GM21717 (cell line): ENCODE measurements at regions not wholly inside any gene's neighbourhood (a gene's known extent, or its start where the extent isn't known, plus 50 kb on each side); places are given as distances from the start of the nearest gene placed in this dataset.

Experiments used
- ATAC-seq: cut with Tn5 transposase; IDR thresholded peaks from one replicate; pipeline ENCODE4 v1.9.1; 2021; ENCODE audit warnings: mild to moderate bottlenecking, moderate library complexity; ENCODE audit not compliant: unreplicated experiment

DNA sequence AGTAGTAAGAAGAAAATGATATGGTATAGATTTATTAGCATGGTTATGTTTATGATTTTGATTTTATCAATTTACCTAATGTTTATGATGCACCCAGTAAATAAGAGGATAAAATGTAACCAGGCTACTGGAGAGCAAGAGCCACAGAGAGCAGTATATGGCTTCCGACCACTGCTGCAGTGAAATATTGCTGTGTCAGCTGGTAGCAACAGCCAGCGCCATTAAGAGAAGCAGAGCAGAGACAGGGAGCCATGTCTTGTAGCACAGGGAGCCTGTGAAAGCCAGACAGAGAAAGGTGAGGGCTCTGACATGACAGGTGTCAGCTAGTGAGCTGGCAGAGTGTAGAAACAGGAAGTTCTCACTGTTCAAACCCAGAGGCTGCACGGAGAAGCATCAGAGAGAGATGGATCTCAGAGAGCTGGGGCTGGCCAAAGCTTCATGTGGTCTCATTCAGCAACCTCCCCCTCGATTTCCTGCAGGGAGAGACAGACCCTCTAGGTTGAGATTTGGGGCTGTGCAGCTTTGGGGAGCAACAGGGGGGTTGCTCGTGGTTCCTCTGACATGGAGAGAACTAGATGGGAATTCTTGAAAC, 202.1 kb downstream of the MED10 start:
- ATAC-seq = peak; percentile 62

DNA sequence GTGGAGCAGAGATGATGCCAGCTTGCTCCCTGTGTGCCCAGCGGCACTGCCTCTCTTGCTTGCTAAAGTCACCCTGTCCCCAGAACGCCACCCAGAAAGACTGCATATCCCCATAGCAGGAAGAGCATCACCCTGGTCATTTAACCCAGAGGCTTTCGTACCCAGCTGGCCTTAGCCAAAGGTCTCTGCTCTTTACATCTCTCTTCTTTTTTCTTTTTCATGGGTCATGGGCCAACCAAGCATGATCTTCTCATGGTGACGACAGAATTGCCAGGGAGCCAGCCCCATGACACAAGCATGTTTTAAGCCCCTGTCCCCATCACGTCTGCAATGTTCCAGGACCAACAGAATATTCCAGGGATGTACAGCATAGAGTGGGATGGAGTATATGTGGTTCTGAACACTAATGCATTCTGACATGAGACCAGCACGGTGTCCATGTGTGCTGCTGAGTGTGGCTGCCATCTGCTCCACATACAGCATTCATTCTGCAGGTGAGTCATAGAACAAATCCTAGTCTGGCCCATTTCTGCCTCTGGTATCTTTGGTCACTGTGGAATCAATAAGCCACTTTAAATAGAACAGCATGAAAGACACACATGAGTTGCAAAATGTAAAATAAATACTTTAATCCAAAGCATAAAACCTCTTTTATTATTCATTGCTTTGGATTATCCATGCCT, 203.0 kb downstream of the MED10 start:
- ATAC-seq = no peak

DNA sequence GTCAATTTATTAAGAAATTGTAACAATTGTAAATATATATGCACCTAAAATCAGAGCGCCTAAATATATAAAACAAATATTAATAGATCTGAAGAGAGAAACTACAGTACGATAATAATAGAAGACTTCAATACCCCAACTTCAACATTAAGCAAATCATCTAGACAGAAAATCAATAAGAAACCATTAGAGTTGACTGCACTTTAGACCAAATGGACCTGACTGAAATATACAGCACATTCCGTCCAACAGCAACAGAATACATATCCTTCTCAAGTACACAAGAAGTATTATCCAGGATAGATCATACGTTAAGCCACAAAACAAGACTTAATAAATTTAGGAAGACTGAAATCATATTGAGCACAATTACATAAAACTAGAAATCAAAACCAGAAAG, 208.7 kb downstream of the MED10 start:
- ATAC-seq = no peak

DNA sequence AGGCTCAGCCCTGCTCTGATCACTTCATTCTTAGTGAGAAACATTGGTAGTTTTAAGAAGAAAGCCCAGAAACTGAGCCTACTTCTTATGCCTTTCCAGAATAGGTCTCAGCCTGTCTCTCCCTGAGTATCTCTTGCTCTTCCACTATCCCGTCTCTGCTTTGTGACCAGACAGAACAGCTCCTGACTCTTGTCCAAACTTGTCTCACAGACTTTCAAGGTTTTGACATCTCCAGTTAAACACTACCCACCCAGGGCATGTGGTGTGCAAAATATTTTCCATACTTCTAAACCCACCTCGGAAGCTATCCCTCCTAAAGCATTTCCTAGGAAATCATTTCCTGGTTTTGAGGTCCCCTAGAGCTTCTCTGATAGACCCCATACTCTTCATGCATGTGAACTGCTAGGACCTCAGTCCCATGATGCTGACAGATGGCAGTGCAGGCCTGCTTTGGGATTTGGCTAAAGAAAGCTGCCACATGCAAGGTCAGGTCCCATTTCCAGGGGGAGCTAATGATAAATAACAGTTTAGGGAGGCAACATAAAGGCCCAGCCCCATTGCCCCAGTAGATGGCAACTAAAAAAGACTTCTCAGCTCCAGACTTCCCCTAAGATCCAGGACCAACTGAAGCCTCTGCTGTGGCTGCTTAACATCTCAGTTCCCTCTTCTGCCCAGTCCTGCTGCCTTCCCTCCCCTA, 211.5 kb downstream of the MED10 start:
- no peak for ATAC-seq

DNA sequence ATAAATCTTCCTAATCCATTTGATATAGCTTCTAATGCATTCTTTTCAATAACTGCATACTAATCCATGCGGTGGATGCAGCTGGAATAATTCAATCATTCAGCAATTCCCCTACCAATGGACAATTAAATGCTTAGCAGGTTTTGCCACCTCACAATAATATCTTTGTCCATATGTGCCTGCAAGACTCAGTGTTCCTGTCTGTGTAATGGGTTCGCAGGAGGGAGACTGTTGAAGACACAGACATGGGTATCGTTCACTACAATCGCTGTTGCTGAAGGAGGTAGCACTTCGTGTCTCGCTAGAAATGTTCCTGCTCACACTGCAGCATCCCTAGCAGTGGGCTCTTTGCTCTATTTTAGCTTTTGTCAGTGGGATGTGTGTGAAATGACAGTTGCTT, 214.4 kb downstream of the MED10 start:
- ATAC-seq = no peak

DNA sequence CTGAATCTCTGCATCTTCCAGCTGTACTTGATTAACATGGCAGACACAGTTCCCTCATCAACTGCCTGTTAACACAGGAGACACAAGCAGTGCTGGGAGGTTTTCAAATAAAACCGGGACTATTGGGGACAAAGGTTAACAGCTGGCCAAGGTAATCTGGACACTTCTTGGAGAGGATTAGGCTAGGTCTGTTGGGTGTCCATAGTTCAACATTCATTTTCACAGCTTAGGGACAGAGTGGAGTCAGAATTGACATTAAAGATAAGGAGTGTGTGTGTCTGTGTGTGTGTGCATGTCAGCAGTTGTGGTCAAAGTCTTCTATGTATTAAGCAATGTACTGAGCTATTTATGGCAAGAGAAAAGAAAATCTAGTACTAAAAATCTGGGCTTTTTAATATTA, 216.2 kb downstream of the MED10 start:
- ATAC-seq = no peak

DNA sequence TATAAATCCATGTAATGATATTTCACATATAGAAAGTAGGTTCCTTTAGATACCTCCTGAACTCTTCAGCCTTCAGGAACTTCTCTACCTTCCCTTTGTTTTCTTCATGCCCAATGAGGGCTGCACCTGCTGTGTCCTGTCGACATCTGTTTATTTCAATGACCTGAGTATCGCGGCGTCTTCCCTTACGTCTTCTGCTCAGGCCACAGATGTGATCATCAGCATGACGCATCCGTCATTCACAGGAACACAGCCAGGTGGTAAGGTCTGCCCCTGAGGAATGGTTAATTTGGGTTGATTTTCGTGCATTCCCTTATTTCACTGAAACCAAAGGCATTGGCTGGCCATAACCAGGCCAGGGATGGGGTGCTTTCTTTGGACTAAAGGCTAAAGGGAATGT, 217.1 kb downstream of the MED10 start:
- no peak for ATAC-seq

DNA sequence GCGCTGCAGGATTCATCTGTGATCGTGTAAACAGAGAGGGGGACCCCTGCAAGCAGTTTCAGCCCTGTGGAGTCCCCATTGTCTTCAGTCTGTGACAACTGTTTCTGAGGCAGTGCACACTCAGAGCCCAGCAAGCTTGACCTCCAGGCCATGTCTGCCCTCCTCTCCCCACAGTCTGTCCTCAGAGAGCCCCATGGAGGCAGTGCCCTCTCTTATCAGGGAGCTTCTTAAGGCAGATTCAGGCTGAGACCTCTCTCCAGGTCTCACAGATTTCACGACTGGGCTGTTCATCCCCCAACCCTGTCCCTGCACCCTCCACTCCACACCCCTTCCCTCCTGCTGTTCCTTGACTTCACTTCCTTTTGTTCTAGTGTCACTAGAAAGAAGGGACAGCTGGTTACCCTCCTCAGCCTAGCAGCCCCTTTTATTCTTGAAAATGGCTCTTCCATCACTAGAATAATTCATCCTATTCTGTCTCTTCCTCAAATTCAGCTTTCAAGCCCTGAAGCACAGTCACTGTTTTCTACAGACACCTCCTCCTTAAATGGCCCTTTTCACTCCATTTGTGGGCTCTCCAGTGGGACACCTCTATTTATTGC, 218.4 kb downstream of the MED10 start:
- no peak for ATAC-seq

DNA sequence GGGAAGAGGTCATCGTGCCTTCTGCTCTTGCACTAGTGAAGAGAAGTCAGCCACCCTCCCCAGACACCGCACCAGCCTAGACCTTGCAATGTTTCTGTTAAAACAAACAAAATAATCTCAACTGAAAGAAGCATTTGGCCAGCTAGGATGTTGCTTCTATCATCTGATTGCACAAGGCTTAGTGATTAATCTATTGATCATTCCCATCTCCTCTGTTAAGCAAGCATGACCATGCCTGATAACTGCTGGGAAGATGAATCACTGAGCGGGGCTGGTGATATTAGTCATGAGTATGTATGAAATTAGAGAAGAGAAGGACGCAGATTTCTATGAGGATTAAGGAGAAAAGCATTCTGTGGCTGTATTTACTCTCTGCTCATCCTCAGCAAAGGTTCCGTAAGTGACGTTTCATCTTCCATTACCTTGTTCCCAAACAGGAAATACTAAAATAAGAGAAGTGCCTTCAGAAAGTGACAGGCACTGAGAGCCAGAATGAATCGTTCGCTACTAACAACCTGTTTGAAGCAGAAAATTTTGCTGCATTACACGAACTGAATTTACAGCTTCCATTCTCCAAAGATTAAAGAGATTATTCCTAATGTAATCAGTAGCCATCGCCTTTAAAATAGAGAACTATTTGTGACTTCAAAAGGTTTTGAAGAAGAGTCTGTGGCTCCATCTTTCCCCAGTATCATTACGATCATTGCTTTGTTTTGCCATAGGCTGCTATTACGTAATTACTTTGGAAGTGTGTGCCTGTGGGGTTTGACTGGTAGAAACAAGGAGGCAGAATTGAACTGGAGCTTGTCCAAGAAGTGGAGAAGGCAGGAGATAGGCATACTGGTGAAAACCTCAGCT, 219.1 kb downstream of the MED10 start:
- ATAC-seq = no peak

DNA sequence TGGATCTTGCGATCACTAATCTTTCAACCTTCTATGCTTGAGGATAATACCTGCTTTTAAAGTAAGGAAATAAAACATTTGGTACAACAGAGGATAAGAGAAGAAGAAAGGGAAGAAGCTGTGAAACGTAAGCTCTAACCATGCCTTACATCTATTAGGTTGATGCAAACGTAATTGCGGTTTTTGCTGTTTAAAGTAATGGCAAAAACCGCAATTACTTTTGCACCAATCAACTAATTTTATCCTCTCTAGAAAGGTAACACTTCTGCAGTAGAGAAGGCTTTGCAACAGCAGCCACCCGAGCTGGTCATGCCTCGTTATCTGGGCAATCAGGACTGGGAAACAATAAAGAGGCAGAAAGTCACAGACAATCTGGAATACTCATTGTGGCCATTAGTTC, 224.1 kb downstream of the MED10 start:
- no peak for ATAC-seq

DNA sequence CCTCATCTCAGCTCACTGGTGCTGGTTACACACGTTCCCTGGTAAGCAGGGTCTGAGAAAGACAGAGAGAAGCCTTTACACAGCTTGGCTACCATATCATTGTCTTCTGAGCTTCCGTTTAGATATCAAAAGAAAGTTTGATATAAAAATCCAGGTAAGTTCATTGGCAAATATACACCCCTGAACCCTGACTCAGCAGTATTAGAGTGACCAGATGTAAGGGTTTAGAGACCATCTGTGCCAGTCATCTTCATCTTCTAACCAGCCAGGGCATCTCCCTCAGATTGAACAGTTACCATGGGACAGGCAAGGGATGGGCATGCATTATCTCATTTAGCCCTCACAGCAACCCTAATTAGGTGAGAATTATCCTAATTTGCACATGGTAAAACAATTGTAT, 232.1 kb downstream of the MED10 start:
- ATAC-seq = no peak

DNA sequence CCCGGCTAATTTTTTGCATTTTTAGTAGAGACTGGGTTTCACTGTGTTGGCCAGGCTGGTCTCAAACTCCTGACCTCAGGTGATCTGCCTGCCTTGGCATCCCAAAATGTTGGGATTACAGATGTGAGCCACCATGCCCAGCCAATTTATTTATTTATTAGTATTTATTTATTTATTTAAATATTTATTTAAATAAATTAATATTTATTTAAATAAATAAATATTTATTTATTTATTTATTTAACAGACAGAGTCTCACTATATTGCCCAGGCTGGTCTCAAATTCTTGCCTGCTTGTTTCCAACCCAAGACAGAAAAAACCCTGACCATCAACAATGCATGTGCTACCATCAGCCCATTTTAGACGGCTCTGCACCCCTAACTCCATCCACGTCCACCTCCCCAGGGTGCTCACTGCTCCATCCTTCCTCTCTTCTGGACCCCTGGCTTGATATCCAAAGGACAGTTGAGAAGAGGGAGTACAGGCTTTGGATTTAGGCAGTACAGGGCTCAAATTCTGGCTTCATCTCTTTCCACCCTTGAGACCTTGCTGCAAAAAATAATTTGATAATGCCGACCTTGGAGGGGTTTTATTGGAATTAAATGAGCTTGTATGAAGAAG, 232.6 kb downstream of the MED10 start:
- no peak for ATAC-seq

DNA sequence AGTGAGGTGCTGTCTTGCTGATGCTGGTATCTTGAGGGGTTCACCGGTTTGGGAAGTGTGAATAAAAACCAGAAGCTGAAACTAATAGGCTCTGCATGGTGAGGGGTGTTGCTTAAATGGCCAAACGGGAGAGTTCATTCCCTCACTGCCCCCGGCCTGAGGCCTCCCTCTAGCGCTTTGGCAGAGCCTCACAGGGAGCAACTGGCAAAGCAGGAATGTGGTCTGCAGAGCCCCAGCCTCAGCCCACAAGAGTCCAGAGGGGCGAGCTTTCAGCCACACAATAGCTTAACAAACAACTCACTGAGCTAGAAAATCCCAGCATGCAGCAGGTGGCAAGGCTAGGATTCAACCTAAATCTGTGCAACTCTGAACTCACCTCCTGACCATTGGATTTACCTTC, 234.8 kb downstream of the MED10 start:
- ATAC-seq = no peak

DNA sequence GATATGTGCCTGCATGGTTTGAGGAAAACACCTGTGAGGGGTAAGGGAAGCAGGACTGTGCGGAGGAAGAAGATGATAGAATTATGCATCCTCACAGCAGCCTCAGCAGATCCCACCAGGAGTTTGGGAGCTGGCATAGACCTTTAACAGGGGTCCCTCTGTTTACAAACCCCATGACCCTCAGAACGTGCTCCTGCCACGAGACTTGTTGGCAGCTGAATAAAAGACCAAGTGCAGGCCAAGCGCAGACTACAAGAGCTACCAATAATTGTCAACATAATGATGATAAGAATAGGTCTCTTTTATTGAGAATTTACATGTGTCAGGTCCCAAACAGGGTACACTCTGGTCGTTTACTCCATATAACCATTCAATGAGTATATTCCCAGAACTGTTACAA, 236.0 kb downstream of the MED10 start:
- ATAC-seq = no peak

DNA sequence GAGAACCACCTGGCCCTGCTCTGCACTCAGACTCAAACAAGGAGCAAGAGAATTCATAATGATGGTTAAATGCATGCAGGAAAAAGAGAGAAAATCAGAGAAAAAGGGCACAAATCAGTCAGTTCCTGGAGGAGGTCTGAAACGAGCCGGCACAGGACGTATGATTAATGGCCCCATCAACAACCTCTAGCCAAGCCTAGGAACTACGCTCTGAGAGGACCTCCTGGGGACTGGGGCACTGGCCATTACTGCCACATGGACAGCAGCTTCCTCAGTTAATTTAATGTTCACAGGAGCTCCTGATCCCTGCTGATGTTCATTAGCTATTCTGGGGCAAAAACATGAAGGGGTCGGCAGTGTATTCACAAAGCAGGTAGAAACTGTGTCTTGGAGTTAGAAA, 238.1 kb downstream of the MED10 start:
- ATAC-seq = no peak

DNA sequence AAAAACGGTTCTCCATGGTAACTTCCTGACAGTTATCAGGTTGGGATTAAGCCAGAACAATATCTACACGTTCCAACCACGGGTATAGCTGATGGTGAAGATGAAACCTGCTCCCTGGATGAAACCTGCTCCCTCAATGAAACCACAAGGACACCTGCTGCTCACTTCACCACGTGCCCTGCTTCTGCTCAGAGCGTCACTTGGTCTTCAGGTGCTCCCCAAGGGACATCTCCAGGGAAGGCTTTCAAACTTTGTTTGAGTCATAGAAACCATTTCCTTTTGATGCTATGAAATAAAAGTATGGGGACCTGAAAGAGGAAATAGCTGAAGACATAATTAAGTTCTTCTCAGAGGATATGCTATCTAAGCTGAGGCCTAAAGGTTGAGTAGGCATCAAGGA, 242.4 kb downstream of the MED10 start:
- no peak for ATAC-seq

DNA sequence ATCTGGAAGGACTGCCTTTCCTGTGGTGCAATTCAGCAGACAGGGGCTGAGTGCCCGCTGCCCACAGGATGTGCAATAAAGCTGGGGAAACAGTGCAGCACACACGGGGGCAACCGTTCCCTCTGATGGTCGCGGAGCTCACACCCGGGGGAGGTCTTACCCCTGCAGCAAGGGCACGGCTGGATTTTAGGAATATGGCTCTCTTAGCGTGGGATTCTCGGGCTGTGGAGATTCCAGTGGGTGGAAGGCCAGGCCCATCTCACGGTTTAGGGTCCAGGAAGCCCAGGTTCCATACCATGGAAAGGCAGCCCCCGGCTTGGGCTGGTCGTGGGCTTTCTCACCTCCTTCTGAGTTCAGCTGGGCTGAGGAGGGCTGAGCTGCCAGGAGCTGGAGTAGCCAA, 244.1 kb downstream of the MED10 start:
- ATAC-seq = no peak

DNA sequence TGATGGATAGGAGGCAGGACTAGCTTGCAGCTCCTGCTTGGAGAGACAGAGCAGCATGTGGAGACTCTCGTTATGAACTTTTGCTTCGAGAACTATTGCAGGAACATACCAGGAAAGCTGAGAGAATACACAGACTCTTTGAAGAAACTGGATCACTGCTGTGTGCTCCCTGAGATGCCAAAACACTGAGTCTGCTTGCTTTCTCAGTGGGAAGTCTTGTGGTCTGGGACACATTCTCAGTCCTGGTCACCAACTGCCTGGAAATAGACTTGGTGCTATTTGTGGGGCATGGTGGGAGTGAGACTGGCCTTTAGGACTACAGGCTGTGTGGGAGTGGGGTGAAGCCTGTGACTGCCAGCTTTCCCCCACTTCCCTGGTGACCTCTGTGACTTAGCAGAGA, 252.6 kb downstream of the MED10 start:
- no peak for ATAC-seq

DNA sequence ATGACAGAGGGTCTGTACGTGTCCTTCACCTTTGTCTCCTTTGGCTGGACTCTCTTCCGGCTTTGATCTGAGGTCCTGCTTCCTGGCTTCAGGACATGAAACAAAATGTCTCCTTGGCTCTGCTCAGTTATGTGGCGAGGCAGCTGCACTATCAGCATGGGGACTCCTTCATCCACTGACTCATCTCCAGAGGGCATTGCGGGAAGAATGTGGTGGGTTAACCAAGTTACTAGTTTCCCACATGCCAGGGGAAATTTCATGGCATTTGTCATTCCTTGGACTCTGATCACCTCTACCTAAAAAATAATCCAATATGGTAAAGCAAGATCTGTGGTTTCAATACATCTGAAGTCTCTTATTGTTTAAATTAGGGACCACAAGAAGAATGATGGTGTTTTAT, 259.7 kb downstream of the MED10 start:
- no peak for ATAC-seq

DNA sequence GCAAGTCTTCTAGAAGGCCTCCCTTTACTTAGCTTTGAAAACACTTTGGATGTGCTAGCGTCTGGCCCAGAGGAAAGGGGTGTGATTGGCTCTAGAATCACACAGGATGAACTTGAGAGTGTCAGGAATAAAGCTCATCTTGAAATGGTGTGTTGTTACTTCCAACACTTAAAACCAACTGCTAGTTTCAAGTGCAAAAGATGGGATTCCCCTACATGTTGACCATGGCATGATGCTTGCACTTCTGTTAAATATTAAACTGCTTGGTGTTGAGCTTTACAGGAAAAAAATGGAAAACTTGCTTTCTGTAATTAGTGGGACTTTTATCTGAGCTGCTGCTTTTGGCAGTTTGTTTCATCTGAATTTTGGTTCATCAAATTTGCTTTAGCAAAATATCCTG, 261.1 kb downstream of the MED10 start:
- no peak for ATAC-seq

DNA sequence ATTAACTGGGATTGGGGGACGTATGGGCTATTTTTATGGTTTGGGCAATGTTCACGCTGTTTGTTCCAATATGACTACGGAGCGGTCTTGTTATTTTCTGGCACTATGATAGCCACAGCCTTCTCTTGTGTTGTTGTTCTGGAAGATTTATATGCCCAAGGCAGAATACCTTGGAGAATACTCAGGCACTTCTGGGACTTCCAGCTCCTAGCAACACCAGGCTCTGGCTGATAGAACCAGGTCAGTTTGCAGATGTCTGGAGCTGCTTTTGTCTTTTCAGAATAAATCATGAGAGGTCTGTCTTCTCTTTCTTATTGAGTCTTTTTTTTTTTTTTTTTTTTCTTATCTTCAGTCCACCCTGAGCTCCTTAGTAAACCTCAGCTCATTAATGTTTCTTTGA, 262.5 kb downstream of the MED10 start:
- no peak for ATAC-seq
